ENCODE measurements at regions not wholly inside any gene's neighbourhood (a gene's known extent, or its start where the extent isn't known, plus 50 kb on each side); places are given as distances from the start of the nearest gene placed in this dataset.

GRCh38 chr6:105459049-105459448, 56.2 kb upstream of the PREP start:
- DNase-seq, result no peak

- DNase-seq, result no peak
Observed at GRCh38 chr6:105458551-105458950, 55.7 kb upstream of the PREP start.

GRCh38 chr6:105458084-105458483, 55.2 kb upstream of the PREP start:
- DNase-seq, result no peak

- DNase-seq, result peak in 1 of 51 donors; percentile 25
Observed at GRCh38 chr6:105453968-105454367, 51.1 kb upstream of the PREP start.

- DNase-seq, result peak in 4 of 51 donors; percentile 4 to 42 (median 5)
Observed at GRCh38 chr6:105452924-105453756, 50.3 kb upstream of the PREP start.

Data from hypothalamus (tissue), 51 donors.